ENCODE measurements at regions not wholly inside any gene's neighbourhood (a gene's known extent, or its start where the extent isn't known, plus 50 kb on each side); places are given as distances from the start of the nearest gene placed in this dataset.

GRCh38 chr13:59279028-59279427, 884.7 kb downstream of the DIAPH3 start (continued):
- no peak for TF ChIP-seq ZBTB43 (CRISPR knock-in tag; IDR thresholded peaks at IDR 0.05)
- no peak for TF ChIP-seq ZMAT4 (CRISPR knock-in tag; IDR thresholded peaks at IDR 0.05)
- no peak for TF ChIP-seq MLX (CRISPR knock-in tag; IDR thresholded peaks at IDR 0.05)
- no peak for TF ChIP-seq NFYB (CRISPR knock-in tag; conservative IDR thresholded peaks at IDR 0.05; ENCODE audit: low read depth)

GRCh38 chr13:59279576-59279975, 884.2 kb downstream of the DIAPH3 start:
- DNase-seq (ENCODE audit: low spot score) = no peak
- H3K4me1 Mint-ChIP-seq = peaks cover 3% of the 10 kb centered on the region
- H3K36me3 Mint-ChIP-seq = no peaks in the 10 kb centered on the region
- no peak overlapping the region for H3K4me3 Mint-ChIP-seq
- CTCF ChIA-PET = interaction anchor here (0.7 kb wide), 1 partner anchor 11 kb away, joined by 3 read pairs; no protein-coding TSS in a partner anchor
- H3K27me3 Mint-ChIP-seq (ENCODE audit: low read depth) = peaks cover 73% of the 10 kb centered on the region
- TF ChIP-seq ESRRA (CRISPR knock-in tag; IDR thresholded peaks at IDR 0.05; ENCODE audit: borderline replicate concordance) = no peak
- TF ChIP-seq ZNF281 (CRISPR knock-in tag; IDR thresholded peaks at IDR 0.05) = no peak
- TF ChIP-seq SMAD3 (CRISPR knock-in tag; IDR thresholded peaks at IDR 0.05; ENCODE audit: borderline replicate concordance) = no peak
- H3K27ac Mint-ChIP-seq = no peak overlapping the region
- POLR2A ChIA-PET = no interaction called here
- H3K9me3 Mint-ChIP-seq = no peaks in the 10 kb centered on the region
- no peak for ATAC-seq

- Mint-ChIP-seq H3K9me3 (no peaks in the 10 kb centered on the region), H3K27me3 (ENCODE audit: low read depth) (peaks cover 77% of the 10 kb centered on the region), H3K4me1 (peaks cover 3% of the 10 kb centered on the region), H3K36me3 (no peaks in the 10 kb centered on the region), H3K4me3 (no peak overlapping the region), H3K27ac (no peak overlapping the region)
- ATAC-seq (no peak), DNase-seq (ENCODE audit: low spot score) (no peak)
- CTCF ChIA-PET = no interaction called here
- TF ChIP-seq CBFB (CRISPR knock-in tag; IDR thresholded peaks at IDR 0.05; ENCODE audit: low read depth) (no peak), STAT6 (CRISPR knock-in tag; conservative IDR thresholded peaks at IDR 0.05; ENCODE audit: low read depth) (no peak), ZNF532 (CRISPR knock-in tag; IDR thresholded peaks at IDR 0.05; ENCODE audit: borderline replicate concordance) (no peak), PRRX2 (CRISPR knock-in tag; IDR thresholded peaks at IDR 0.05) (no peak), ZNF138 (CRISPR knock-in tag; conservative IDR thresholded peaks at IDR 0.05) (no peak), GRHL2 (CRISPR knock-in tag; IDR thresholded peaks at IDR 0.05; ENCODE audit: insufficient replicate concordance, severe bottlenecking) (no peak), USF2 (CRISPR knock-in tag; IDR thresholded peaks at IDR 0.05) (no peak), JUN (CRISPR knock-in tag; IDR thresholded peaks at IDR 0.05) (no peak), ATF1 (CRISPR knock-in tag; IDR thresholded peaks at IDR 0.05) (no peak), MYBL2 (CRISPR knock-in tag; IDR thresholded peaks at IDR 0.05) (no peak), NR2C2 (CRISPR knock-in tag; IDR thresholded peaks at IDR 0.05) (no peak), TCF7 (CRISPR knock-in tag; IDR thresholded peaks at IDR 0.05; ENCODE audit: low read depth) (no peak), ELF4 (CRISPR knock-in tag; IDR thresholded peaks at IDR 0.05; ENCODE audit: low read depth) (no peak), MXD4 (CRISPR knock-in tag; IDR thresholded peaks at IDR 0.05; ENCODE audit: borderline replicate concordance) (no peak)
- POLR2A ChIA-PET = no interaction called here
These were observed 883.4 kb downstream of the DIAPH3 start for GRCh38 chr13:59280297-59280696.

All from WTC11 (cell line).